ENCODE measurements at regions not wholly inside any gene's neighbourhood (a gene's known extent, or its start where the extent isn't known, plus 50 kb on each side); places are given as distances from the start of the nearest gene placed in this dataset.

DNA sequence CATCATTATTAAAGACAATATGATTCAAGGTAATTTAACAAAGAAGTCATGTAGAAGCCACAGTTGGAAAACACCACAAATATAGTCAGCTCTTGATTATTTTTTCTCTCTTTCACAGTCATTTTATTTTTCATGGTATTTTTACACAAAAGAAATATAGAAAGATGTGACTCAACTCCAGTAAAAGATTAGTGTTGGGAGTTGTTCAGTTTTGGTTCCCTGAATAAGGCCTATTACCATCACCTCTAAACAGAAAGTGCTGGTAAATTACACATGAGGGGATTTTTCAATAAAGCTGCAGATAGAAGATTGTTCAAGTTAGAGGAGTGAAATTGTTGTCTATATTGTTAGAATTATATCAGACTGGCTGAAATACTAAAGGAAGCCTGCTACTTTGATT is 107.0 kb downstream of the DDIT4L start:
- no peak for DNase-seq (ENCODE audit: low spot score)

DNA sequence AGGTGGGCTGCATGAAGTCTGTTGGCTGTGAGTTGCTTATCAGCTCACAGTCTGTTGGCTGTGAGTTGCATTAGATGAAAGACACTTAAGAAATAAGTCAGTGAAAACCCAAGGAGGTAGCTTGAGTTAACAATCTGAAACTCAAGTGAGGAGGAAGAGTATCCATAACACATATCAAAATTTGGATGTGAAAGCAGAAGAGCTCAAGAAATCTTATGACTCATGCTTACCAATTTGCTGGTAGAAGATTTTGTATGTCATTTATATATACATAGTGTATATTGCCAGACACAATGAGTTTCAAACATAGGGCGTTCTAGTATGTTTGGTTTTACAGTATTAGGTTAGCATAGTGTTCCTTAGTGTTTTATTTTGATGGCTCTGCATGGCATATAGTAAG is 107.4 kb downstream of the DDIT4L start:
- no peak for DNase-seq (ENCODE audit: low spot score)

DNA sequence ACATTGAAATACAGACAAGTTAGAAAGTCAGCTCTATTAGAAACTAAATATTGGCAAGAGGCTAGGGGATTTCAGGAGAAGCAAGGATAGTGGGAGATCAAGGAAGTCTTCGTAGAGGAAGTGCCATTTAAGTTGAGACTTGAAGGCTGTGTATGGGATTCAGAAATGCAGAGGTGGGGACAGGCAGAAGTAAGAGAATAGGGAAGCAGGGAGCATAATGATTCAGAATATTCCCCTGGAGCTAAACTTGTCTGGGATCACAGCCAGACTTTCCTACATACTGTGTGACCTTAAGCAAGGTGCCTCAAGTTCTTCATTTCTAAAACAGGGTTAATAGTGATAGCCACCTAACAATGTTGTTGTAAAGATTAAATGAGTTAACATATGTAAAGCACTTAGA is 108.8 kb downstream of the DDIT4L start:
- no peak for DNase-seq (ENCODE audit: low spot score)

DNA sequence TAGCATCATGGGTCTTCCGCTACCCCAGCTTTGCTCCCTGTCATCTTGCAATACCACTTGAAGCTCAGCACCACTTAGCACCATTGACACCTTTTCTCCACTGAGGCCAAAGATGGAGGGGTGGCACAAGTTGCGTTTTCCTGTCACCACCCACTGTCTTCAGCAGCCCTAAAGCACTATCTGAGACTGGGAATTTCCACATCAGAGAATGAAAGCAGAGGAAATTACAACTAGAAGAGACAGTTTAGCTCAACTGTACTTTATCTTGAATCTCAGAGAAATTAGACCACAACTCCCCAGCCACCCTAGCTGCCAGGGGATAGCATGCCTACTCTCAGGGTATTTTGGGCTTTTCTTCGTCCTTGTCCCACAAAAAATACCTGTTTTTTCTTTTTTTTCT is 111.0 kb downstream of the DDIT4L start:
- DNase-seq (ENCODE audit: low spot score) = no peak

DNA sequence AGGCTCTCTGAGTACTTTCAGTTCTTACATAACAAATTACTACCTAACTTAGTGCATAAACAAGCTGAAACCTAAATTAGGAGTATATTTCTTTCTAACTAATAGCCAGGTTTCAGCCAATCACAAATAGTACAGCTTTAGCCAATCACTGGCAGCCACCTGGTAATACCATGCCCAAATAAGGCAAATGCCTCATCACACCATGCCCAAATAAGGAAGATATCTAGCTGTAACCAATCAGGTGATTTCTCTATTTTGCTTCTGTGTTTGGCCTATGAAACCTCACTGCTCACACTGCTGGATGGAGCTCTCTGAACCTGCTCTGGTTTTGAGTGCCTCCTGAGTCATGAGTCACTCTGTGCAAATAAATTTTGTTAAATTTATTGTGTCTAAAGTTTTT is 113.5 kb downstream of the DDIT4L start:
- no peak for DNase-seq (ENCODE audit: low spot score)

DNA sequence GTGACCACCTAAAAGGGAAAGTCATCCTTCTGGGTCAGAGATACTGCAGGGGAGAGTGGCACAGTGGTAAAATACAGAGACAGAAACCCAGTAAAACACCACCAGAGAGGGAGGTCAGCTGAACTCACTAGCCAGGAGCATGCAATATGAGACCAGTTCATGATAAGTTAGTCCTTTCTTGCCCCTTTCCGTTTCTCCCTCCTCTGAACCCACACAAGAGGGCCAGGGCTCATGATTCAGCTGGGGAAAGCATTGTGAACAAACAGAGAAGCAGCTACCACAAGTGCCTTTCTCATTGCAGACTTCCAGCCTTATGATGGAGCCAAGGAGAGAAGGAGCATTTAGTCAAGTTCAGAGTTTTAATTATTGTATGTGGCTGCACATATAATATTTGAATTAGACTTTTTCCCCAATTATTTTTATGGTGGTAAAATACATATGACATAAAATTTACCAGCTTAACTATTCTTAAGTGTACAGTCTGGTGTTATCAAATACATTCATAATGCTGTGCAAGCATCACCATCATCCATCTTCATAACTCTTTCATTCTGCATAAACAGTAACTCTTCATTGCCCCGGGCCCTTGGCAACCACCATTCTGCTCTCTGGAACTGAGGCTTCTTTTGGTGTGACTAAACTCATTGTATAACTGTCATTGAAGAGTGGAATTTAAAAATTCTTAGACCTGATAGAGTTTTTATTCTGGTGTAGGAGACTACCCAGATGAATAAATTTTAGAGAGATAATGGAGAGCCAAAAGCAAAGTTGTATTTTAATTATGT is 114.6 kb downstream of the DDIT4L start:
- no peak for DNase-seq (ENCODE audit: low spot score)

DNA sequence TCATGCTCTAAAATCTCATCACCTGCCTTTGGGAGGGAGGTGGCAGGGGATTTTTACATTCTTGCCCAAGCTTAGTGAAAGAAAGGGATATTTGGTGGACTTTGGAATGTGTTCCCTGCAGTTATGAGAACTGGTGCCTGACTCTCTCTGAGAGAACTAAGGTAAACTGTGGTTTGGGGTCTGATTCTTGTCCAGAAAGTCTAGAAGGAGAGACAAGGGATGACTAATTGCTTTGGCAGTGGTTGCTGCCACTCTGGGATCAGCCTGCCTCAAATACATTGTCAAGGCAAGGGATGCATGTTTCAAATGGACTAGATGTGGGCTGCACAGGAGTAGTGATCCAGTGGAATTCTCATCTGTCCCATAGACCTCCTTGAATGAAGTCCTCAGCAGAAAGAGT is 115.2 kb downstream of the DDIT4L start:
- no peak for DNase-seq (ENCODE audit: low spot score)

DNA sequence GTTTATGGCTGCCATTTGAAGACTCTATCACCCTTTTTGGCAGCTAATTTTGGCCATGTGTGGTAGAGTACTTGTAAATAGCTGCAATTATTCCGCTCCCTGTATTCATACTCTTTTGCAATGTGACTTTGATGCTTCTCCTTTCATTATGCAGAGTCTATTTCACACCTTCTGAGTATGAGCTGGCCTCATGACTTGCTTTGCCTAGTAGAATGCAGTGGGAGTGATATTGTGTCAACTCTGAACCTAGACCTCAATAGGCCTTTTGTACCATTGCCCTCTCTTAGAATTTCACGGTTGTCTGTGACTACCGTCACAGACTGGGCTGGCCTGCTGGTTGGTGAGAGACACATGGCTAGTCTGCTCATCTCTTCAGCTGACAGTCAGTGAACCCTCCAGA is 118.8 kb downstream of the DDIT4L start:
- DNase-seq (ENCODE audit: low spot score) = no peak

DNA sequence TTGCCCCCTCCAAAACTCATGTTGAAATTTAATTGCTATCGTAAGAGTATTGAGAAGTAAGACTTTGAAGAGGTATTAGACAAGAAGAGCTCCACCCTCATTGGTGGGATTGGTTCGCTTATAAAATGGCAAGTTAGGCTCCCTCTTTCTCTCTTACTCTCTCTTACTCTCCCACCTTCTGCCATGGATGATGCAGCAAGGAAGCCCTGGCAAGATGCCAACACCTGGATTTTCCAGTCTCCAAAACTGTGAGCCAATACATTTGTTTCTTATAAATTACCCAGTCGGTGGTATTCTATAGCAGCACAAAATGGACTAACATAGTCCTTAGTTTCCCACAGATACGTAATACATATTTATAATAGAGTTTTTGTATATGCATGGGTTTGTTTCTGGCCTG is 119.4 kb downstream of the DDIT4L start:
- no peak for DNase-seq (ENCODE audit: low spot score)

DNA sequence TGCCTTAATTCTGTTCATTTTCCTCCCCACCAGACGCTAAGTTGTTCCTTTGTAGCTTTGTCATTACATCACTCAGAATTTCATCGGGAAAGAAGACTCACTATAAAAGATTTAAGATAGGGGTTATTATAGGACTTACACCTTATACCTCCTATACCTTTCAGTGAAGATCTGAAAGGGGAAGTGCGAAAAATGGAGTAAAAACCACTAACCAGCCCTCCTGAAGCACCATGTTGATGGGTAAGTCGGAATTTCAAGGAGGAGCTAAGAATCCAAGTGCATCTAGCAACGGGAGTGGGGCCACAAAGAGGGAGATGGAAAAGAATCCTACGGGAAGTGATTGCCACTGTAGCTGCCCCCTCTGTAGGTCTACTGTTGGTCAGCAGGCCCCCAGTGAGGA is 119.1 kb upstream of the H2AZ1 start:
- no peak for DNase-seq (ENCODE audit: low spot score)

DNA sequence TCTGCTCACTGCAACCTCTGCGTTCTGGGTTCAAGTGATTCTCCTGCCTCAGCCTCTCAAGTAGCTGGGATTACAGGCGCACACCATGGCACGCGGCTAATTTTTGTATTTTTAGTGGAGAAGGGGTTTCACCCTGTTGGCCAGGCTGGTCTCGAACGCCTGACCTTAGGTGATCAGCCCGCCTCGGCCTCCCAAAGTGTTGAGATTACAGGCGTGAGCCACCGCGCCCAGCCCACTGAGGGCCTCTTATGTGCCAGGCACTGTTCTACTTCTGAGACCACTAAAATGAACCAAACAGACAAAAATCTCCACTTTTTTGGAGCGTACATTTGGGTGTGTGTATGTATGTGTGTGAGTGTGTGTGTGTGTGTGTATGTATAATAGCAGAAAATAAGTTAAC is 117.2 kb upstream of the H2AZ1 start:
- DNase-seq (ENCODE audit: low spot score) = no peak

DNA sequence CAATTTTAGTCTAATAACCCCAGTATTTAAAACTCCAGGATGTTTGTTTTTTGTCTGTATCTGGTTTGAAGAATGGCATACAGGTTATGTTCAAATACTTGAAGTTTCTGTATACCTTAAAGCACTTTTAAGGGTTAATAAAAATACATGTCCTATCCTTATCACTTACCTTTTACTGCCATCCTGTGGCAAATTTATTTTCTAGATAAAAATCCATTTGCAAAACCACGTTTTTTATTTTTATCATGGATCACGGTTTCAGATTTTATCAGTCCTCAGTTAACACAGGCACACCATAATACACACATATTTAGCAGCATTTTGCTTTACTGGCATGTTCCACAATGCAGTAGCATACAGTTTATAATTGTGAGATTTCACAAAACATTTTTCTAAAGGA is 113.3 kb upstream of the H2AZ1 start:
- DNase-seq (ENCODE audit: low spot score) = no peak

DNA sequence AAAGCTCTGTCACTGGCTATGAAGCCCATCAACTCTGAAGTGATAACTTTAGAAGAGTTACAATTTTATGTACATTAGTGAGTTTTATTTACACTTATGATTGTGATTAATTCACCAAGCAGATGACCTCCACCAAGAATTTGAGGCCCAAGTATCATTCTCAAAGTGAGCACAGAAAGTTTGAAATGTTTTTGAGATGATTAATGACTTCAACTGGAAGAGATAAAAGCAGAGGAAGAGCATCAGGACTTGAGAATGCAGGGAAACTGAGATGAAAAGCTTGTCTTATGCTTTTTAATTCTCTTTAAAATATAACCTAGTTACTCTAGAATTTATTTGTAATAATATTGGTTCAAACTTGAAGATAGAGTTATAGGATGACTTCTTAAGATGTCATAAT is 112.8 kb upstream of the H2AZ1 start:
- no peak for DNase-seq (ENCODE audit: low spot score)

DNA sequence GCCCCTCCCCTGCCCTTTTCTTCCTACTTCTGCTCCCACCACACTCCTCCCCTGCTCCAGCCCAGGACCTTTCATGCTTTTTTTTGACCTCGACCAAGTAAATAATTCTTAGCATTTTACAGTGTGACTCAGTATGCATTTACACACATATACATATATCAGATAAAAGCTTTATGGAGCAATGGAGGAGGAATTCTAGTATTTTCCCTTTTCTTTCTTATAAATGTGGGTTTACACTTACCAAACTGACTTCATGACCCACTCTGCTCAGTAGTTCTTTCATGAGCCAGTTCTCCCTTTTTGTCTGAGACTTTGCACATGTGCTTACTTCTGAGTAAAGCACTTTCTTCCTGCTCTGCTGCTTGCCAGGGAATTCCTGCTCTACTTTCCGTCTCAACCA is 111.8 kb upstream of the H2AZ1 start:
- no peak for DNase-seq (ENCODE audit: low spot score)

DNA sequence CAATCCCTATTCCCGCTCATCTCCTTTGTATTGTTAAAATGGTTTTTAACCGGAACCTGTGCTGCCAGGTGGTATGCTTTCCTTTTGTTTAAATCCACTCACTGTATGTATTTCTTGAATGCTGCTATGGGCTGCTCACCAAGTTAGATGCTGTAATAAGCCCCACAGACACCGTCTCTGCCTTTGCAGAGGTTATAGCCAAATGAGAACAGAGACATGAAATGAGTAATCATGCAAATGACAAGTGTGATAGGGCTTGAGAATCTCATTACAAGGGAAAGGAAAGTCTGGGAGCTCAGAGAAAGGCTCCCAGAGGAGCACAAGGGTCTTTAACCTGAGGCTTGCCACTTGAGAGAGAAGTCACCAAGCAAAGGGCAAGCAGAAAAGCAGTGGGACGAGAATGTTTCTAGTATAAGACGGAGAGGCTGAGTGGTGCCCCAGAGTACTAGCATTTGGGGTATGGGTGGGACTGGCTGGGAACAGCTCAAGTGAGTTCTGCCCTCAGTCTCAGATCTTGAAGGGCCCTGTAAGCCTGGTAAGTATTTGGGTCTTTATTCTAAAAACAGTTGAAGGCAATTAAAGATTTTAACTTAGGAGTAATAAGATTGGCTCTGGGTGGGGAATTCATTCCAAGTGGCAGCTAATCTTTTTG is 110.8 kb upstream of the H2AZ1 start:
- DNase-seq (ENCODE audit: low spot score) = no peak

DNA sequence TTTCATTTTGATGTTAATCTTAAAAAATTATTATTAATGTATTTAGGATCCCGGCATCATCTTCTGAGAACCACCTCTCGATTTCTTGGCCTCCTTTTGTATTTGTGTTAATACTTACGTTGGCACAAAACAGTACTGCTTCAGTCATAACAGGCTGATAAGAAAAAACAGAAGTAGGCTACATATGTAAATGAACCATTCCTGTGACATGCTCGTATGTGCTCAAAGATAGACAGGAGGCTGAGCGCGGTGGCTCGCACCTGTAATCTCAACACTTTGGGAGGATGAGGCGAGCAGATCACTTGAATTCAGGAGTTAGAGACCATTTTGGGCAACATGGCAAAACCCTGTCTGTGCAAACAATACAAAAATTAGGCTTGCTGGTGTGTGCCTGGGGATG is 109.4 kb upstream of the H2AZ1 start:
- no peak for DNase-seq (ENCODE audit: low spot score)

DNA sequence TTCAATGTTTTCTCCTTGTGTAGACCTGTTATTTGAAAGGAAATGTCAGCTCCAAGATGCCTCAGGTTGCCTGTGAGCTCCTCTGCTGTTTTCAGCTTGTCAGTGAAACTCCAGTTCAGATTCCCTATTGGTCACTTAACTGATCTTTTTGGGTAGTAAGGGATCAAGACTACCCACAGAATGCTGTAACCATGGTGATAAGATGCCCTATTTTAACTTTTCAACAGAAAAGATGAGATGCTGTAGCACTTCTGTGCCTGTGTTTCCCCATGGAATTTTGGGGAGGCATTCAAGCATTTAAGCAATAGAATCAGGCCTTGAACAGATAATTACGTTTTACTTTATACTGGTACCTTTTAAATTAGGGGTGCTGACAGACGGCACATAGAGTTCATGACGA is 106.6 kb upstream of the H2AZ1 start:
- DNase-seq (ENCODE audit: low spot score) = no peak

DNA sequence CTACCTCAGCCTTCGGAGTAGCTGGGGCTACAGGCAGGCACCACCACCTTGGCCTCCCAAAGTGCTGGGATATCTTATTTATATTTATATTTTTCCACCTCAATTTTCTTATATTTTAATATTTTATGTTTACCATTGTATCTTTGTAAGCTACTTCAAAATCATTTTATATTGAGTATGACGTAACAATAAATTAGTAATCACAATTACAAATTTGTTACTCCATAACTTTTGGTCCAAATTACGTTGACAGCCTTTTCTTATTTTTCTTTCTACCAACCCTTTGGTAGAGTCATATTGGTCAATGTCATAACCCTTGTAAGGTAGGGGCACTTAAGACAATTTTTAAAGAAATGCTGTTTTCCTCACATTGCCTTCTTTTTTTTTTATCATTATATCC is 104.0 kb upstream of the H2AZ1 start:
- DNase-seq (ENCODE audit: low spot score) = no peak

DNA sequence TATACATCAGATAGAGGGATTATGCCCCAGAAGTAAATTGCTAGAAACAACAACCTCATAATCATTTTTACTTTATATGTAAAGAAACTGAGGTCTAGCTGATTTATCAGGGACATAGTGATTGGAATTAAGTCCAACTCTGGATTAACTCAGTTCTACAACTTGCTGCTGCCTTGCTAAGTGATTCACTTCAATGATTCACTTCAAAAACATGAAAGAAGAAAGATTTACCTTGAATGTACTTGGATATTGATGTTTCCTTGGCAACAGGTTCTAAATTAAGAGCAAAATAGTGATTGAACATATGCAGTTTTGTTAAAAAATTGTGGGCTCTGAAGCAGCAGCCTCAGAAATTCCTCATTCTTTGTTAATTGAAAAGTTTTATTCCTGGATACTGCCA is 99.8 kb upstream of the H2AZ1 start:
- DNase-seq (ENCODE audit: low spot score) = no peak

DNA sequence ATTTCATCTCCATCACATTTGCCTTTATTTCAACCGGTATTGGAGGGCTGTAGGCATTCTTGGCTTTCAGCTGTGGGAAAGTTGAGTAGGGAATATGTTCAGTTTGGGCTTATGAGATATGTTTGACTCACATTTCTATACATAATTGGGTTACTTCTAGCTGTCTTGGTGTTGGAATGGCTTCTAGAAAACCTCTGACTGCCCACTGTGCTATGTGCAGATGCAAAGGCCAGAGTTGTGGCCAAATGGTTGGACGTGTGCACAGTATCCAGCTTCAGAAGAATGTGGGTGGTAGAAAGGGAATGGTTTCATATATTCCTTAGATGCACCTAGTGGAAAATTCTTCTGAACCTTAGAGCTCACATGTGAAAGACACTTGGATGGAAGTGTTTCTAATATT is 92.6 kb upstream of the H2AZ1 start:
- DNase-seq (ENCODE audit: low spot score) = no peak

DNA sequence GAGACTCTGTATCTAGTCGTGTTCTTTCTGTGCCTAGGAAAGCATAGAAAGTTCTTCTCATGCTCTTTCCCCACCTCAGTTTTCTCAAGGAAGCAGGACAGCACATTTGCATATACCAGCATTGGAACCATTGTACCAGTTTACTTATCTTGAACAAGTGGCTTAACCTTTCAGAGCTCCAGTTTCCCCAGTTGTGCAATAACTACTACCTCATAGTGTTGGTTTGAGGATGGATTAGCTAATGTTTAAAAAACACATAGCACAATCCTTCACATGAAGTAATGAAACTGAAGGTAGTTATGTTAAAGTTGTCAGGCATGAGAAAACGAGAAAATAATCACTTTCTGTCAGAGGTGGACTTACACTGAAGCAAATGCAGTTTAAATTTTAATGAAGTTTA is 92.2 kb upstream of the H2AZ1 start:
- no peak for DNase-seq (ENCODE audit: low spot score)

DNA sequence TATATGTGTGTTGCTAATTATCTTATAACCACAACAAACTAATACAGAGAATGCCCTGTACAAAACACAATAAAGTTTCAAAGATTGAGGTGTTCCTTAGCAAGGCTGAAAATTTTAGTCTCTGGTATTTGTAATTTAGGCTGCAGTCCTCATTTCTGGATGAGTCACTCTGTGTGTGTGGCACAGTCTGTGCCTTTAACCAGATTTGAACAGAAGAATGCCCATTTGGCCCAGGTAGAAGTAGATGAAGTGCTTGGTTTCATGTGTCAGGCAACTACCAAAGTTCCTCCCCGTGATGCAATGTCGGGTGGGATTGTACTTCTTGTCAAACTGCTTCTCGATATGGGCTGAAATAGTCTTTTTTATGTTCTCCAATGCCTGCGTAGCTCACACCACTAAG is 91.6 kb upstream of the H2AZ1 start:
- DNase-seq (ENCODE audit: low spot score) = no peak

DNA sequence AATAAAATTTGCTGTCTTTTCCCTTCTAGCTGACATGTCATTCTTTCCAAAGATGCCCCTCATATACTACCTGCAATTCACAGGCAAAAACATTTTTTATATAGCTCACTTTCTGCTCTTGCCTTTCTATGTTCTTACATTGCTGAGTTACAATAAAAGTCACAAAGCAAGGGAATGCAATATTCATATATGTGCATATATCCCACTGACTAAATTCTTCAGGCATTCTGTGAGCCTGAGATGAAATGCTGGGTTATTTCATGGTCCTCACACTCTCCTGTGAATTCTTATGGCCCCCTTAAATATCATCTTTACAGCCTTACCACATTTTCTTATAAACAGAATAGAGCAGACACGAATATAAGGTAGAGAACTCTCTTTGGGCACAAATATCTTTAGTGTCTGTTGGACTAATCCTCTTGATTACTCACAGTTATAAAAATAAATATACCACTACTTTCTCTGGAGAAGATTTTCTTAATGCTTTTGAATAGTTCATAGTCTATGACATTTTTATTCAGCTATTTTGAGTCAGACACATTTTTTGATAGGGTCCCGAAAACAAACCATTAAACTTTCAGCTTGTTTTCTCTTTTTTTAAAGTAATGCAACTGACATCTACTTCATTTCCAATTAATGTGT is 84.1 kb upstream of the H2AZ1 start:
- no peak for DNase-seq (ENCODE audit: low spot score)

DNA sequence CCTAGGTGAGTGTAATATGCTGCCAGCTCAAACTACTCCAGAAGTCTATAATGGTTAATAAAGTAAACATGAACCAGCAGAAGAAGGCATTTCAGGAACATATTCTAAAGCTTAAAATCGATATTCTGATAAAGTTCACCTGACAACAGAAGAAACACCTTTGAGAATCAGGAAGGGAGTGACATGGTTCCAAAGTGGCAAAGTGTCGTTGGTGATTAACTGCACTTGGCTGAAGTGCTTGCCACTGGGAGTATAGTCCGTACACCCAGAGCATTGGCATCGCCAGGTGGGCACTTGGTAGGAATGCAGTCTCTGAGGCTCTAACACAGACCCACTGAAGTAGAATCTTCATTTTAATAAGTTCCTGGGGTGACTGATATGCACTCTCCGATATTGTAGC is 76.0 kb upstream of the H2AZ1 start:
- no peak for DNase-seq (ENCODE audit: low spot score)
